KMS-11 (cell line): ENCODE measurements at regions not wholly inside any gene's neighbourhood (a gene's known extent, or its start where the extent isn't known, plus 50 kb on each side); places are given as distances from the start of the nearest gene placed in this dataset.

Source experiments
- H2AFZ ChIP-seq: fragments of 200-600 bp; sonication (generic); 2 replicates; pipeline ENCODE4 v1.6.1; 2016; ENCODE audit warnings: antibody characterized with exemption, mixed run types, low read depth
- H3K27ac ChIP-seq: fragments of 200-600 bp; sonication (generic); 2 replicates; pipeline ENCODE4 v1.6.1; 2016; ENCODE audit warnings: mild to moderate bottlenecking, mixed run types
- H3K27me3 ChIP-seq: fragments of 200-600 bp; sonication (generic); 2 replicates; pipeline ENCODE4 v1.6.1; 2017; ENCODE audit warnings: mild to moderate bottlenecking, low read depth, mixed run types, moderate library complexity; ENCODE audit not compliant: insufficient read depth
- H3K36me3 ChIP-seq: fragments of 200-600 bp; sonication (generic); 2 replicates; pipeline ENCODE4 v1.6.1; 2017; ENCODE audit warnings: mild to moderate bottlenecking, mixed run types; ENCODE audit not compliant: insufficient read depth
- H3K4me1 ChIP-seq: fragments of 200-600 bp; sonication (generic); 2 replicates; pipeline ENCODE4 v1.6.1; 2016; ENCODE audit warnings: mild to moderate bottlenecking, low read depth, mixed run types; ENCODE audit not compliant: poor library complexity, severe bottlenecking
- H3K4me2 ChIP-seq: fragments of 200-600 bp; sonication (generic); 2 replicates; pipeline ENCODE4 v1.7.0; 2016; ENCODE audit warnings: mild to moderate bottlenecking, mixed run types
- H3K4me3 ChIP-seq: fragments of 200-600 bp; sonication (generic); IDR thresholded peaks from 2 replicates; pipeline ENCODE4 v1.6.1; 2017; ENCODE audit warnings: low read depth, low read length, mixed read lengths; ENCODE audit not compliant: insufficient read depth
- H3K79me2 ChIP-seq: fragments of 200-600 bp; sonication (generic); 2 replicates; pipeline ENCODE4 v1.6.1; 2016; ENCODE audit warnings: low read depth, mixed run types; ENCODE audit not compliant: insufficient read depth
- H3K9ac ChIP-seq: fragments of 200-600 bp; sonication (generic); 2 replicates; pipeline ENCODE4 v1.6.1; 2016; ENCODE audit warnings: mild to moderate bottlenecking, mixed run types
- H4K20me1 ChIP-seq: fragments of 200-600 bp; sonication (generic); 2 replicates; pipeline ENCODE4 v1.6.1; 2016; ENCODE audit warnings: mild to moderate bottlenecking, mixed run types; ENCODE audit not compliant: insufficient read depth
- TF ChIP-seq, protein P1 (sequence below): fragments of 200-600 bp; sonication (generic); conservative IDR thresholded peaks from 2 replicates; pipeline ENCODE4 v1.6.1; 2017; ENCODE audit warnings: low read depth, mild to moderate bottlenecking, antibody characterized with exemption, low read length, moderate library complexity, mixed read lengths

DNA sequence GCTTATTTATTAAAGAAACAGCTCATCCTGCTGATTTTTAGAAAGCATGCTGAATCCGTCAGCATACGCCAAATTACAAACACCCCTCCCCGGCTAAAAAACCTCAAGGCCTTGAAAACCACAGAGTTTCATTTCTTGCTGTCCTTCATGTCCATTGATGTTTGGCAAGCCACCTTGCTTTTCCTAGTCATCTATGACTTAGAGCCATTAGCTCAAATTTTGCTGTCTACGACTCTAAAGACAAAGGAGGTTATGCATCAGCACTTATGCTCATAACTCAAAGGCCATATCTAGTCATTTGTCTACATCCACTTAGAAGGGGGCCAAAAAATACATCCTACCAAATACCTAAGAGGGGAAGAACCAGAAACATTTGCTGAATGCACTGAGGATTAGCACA, 925.1 kb downstream of the PCDH7 start:
- Histone ChIP-seq H3K9ac (no peak overlapping the region), H3K27ac (peak overlapping the region; percentile 24; the same call in 1 of the 2 replicates), H3K4me1 (peaks cover 20% of the 10 kb centered on the region), H4K20me1 (no peaks in the 10 kb centered on the region), H2AFZ (peak overlapping the region; percentile 24; the same call in 1 of the 2 replicates), H3K4me2 (peak overlapping the region; percentile 60), H3K36me3 (no peaks in the 10 kb centered on the region), H3K79me2 (no peaks in the 10 kb centered on the region), H3K27me3 (no peaks in the 10 kb centered on the region), H3K4me3 (no peak overlapping the region)
- TF ChIP-seq, protein P1, sequence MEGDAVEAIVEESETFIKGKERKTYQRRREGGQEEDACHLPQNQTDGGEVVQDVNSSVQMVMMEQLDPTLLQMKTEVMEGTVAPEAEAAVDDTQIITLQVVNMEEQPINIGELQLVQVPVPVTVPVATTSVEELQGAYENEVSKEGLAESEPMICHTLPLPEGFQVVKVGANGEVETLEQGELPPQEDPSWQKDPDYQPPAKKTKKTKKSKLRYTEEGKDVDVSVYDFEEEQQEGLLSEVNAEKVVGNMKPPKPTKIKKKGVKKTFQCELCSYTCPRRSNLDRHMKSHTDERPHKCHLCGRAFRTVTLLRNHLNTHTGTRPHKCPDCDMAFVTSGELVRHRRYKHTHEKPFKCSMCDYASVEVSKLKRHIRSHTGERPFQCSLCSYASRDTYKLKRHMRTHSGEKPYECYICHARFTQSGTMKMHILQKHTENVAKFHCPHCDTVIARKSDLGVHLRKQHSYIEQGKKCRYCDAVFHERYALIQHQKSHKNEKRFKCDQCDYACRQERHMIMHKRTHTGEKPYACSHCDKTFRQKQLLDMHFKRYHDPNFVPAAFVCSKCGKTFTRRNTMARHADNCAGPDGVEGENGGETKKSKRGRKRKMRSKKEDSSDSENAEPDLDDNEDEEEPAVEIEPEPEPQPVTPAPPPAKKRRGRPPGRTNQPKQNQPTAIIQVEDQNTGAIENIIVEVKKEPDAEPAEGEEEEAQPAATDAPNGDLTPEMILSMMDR, result no peak

DNA sequence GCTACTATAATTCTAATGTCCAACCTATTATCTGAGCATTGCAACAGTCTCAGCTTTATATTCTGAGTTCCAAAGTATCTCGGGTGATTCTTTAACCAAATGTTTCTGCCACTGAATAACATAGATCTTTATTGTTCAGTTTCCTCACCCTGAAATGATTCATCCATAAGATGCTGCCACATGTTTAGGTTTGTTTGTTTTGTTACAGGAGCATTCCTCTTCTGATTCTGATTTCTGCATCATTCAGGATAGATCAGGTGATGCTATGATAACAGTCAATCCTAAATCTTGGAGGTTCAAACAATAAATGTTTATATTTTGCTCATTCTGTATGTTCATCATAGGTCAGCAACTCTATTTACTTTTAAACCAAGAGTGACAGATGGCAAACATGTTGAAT, 927.6 kb downstream of the PCDH7 start:
- no peak overlapping the region for H3K4me3 ChIP-seq
- no peak overlapping the region for H2AFZ ChIP-seq
- H3K27ac ChIP-seq, result no peak overlapping the region
- H3K4me2 ChIP-seq, result no peak overlapping the region
- H3K9ac ChIP-seq, result no peak overlapping the region
- H3K27me3 ChIP-seq, result no peaks in the 10 kb centered on the region
- H3K36me3 ChIP-seq, result no peaks in the 10 kb centered on the region
- H3K79me2 ChIP-seq, result no peaks in the 10 kb centered on the region
- H3K4me1 ChIP-seq, result peaks cover 20% of the 10 kb centered on the region
- H4K20me1 ChIP-seq, result no peaks in the 10 kb centered on the region
- TF ChIP-seq, protein P1, result no peak

DNA sequence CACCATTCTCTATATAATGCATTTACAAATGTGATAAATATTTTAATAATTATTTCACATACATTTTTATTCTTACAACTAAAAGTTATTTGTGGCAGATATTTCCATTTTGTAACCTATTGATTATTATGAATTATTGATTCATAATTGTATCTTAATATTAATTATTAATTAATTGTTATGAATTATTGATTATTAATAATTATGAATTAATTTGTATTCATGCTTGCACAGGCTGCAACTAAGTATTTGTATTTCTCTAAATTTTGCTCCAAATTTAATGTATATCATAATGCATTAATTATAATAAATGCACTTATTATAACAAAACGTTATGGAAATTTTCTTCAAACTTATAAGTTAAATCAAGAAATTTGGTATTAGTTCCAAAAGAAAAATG, 929.7 kb downstream of the PCDH7 start:
- Histone ChIP-seq H3K9ac (no peak overlapping the region), H4K20me1 (no peaks in the 10 kb centered on the region), H3K27me3 (no peaks in the 10 kb centered on the region), H3K4me3 (no peak overlapping the region), H2AFZ (no peak overlapping the region), H3K79me2 (no peaks in the 10 kb centered on the region), H3K4me1 (peaks cover 10% of the 10 kb centered on the region), H3K36me3 (no peaks in the 10 kb centered on the region), H3K27ac (no peak overlapping the region), H3K4me2 (no peak overlapping the region)
- TF ChIP-seq, protein P1, result no peak

DNA sequence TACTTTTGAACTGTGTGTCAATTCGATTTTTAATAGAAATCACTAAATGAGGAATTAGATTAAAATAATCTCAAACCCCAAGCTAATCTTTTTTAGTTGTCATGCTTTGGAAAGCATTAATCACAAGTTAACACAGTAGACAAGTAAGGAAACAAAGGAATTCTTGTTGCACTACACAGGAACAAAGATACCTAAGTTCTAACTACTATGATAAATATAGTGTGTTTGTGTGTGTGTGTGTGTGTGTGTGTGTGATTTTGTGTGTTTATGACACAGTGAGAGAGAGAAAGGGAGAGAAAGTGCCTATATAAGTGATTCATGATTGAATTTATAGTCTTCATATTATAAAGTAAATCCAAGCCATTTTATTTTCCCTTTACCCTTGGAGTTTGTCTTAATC, 931.4 kb downstream of the PCDH7 start:
- no peak overlapping the region for H3K9ac ChIP-seq
- no peaks in the 10 kb centered on the region for H3K36me3 ChIP-seq
- no peaks in the 10 kb centered on the region for H3K27me3 ChIP-seq
- H3K4me1 ChIP-seq, result no peaks in the 10 kb centered on the region
- no peak overlapping the region for H3K4me3 ChIP-seq
- no peak overlapping the region for H3K27ac ChIP-seq
- no peak overlapping the region for H2AFZ ChIP-seq
- no peak overlapping the region for H3K4me2 ChIP-seq
- no peaks in the 10 kb centered on the region for H3K79me2 ChIP-seq
- TF ChIP-seq, protein P1, result no peak
- no peaks in the 10 kb centered on the region for H4K20me1 ChIP-seq

DNA sequence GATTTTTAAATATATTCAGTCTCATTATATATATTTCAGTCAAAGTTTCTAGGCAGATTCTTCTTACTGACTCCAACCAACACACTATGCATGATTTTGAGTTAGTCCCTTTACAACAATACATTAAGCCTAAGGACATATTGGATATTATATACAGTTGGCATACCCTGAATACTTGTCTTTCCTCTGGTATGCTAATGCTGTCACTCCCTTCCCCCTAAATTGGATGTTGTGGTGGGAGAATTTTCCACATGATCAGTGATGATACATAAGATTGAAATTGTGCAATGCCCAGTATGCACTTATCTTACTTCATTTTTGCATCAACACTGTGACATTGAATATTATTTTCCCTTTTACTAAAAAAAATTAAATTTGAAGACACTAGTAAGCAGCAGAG, 935.2 kb downstream of the PCDH7 start:
- H3K27me3 ChIP-seq, result no peaks in the 10 kb centered on the region
- H3K79me2 ChIP-seq, result no peaks in the 10 kb centered on the region
- no peak overlapping the region for H3K27ac ChIP-seq
- H3K9ac ChIP-seq, result no peak overlapping the region
- H2AFZ ChIP-seq, result no peak overlapping the region
- H3K4me2 ChIP-seq, result no peak overlapping the region
- no peaks in the 10 kb centered on the region for H4K20me1 ChIP-seq
- H3K4me1 ChIP-seq, result no peaks in the 10 kb centered on the region
- H3K36me3 ChIP-seq, result no peaks in the 10 kb centered on the region
- TF ChIP-seq, protein P1, result no peak
- H3K4me3 ChIP-seq, result no peak overlapping the region
